SK-N-SH (cell line): ENCODE measurements at regions not wholly inside any gene's neighbourhood (a gene's known extent, or its start where the extent isn't known, plus 50 kb on each side); places are given as distances from the start of the nearest gene placed in this dataset.

Experiments
- CTCF ChIP-seq: fragments of 200-600 bp; sonication (generic); IDR thresholded peaks from 2 replicates; pipeline ENCODE4 v1.6.1; 2017; ENCODE audit warnings: antibody characterized with exemption, mild to moderate bottlenecking, moderate library complexity
- EP300 ChIP-seq, 2 experiments: IDR thresholded peaks; 2 replicates each; pipeline versions ENCODE4 v1.4.0 to v1.6.1; 2012; ENCODE audit warnings: borderline replicate concordance in 1 of 2, low read depth in 1 of 2, low read length in 1 of 2
- EZH2phosphoT487 ChIP-seq: fragments of 200-600 bp; sonication (generic); IDR thresholded peaks from 2 replicates; pipeline ENCODE4 v1.6.1; 2017; ENCODE audit warnings: low read depth, mixed run types, mild to moderate bottlenecking, antibody characterized with exemption, moderate library complexity, borderline replicate concordance
- PBX3 ChIP-seq: IDR thresholded peaks from 2 replicates; pipeline ENCODE4; 2012
- POLR2AphosphoS5 ChIP-seq: IDR thresholded peaks from 2 replicates; pipeline ENCODE4 v1.6.1; 2012; ENCODE audit warnings: low read depth, low read length
- REST ChIP-seq: IDR thresholded peaks from 2 replicates; pipeline ENCODE4 v1.6.1; 2012; ENCODE audit warnings: mild to moderate bottlenecking, low read depth, low read length, moderate library complexity
- RFX5 ChIP-seq: IDR thresholded peaks from 2 replicates; pipeline ENCODE4 v1.6.1; 2012; ENCODE audit warnings: mild to moderate bottlenecking, improper control_type of control experiment, low read length
- SMC3 ChIP-seq: IDR thresholded peaks from 2 replicates; pipeline ENCODE4 v1.6.1; 2012; ENCODE audit warnings: low read depth, low read length, improper control_type of control experiment
- TAF1 ChIP-seq: IDR thresholded peaks from 2 replicates; pipeline ENCODE4 v1.6.1; 2012; ENCODE audit warnings: low read depth, mild to moderate bottlenecking, low read length, moderate library complexity, borderline replicate concordance

GRCh38 chr14:95465358-95465757 is 51.1 kb downstream of the SYNE3 start:
- TF ChIP-seq REST = no peak
- TF ChIP-seq TAF1 = no peak
- TF ChIP-seq CTCF = no peak
- no peak for TF ChIP-seq PBX3
- TF ChIP-seq EZH2phosphoT487 = no peak
- no peak for TF ChIP-seq SMC3
- no peak for TF ChIP-seq POLR2AphosphoS5
- no peak for TF ChIP-seq RFX5
- TF ChIP-seq EP300 (IDR thresholded peaks at IDR 0.05; ENCODE audit: borderline replicate concordance in 1 of 2, low read depth in 1 of 2, low read length in 1 of 2) = no peak
